ENCODE measurements at regions not wholly inside any gene's neighbourhood (a gene's known extent, or its start where the extent isn't known, plus 50 kb on each side); places are given as distances from the start of the nearest gene placed in this dataset.

DNA sequence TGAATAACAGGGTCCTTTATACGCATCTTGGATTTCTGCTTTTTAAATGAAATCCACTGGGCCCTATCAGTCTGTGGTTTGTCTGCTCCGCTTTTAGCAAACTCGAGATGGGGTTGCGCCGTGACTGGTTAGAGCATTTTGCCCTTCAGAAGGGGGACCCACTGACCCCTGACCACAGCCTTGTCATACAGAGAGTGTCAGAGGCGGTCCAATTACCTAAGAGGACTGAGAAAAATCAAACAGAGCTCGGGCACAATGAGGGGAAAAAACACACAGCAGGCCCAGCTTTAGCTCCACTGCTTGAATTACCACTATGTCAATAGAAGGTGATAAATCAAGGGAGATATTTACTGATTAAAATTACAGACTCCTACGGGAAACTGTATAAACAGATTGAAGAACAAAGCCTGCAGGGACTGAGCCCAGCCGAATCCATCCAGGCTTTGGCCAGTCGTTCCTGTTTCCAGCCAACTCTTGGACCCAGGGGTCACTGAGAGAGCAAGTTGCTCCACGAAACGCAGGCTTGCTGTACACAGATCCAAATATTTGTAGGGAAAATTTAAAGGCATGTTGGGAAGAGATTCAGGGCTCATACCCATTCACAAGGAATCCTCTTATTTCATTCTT, 131.9 kb upstream of the ZFHX3 start:
- no peak for TF ChIP-seq EZH2 (IDR thresholded peaks at IDR 0.05; ENCODE audit: low read length)
- TF ChIP-seq, protein P1, sequence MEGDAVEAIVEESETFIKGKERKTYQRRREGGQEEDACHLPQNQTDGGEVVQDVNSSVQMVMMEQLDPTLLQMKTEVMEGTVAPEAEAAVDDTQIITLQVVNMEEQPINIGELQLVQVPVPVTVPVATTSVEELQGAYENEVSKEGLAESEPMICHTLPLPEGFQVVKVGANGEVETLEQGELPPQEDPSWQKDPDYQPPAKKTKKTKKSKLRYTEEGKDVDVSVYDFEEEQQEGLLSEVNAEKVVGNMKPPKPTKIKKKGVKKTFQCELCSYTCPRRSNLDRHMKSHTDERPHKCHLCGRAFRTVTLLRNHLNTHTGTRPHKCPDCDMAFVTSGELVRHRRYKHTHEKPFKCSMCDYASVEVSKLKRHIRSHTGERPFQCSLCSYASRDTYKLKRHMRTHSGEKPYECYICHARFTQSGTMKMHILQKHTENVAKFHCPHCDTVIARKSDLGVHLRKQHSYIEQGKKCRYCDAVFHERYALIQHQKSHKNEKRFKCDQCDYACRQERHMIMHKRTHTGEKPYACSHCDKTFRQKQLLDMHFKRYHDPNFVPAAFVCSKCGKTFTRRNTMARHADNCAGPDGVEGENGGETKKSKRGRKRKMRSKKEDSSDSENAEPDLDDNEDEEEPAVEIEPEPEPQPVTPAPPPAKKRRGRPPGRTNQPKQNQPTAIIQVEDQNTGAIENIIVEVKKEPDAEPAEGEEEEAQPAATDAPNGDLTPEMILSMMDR (optimal IDR thresholded peaks at IDR 0.05 in 1 of 3, IDR thresholded peaks at IDR 0.05 in 1 of 3, conservative IDR thresholded peaks at IDR 0.05 in 1 of 3; ENCODE audit: extremely low read depth in 1 of 3, insufficient read depth in 2 of 3, low read length in 3 of 3) = no peak

All from keratinocyte (primary cell).